Type B pancreatic cell (in vitro differentiated cells): ENCODE measurements at regions not wholly inside any gene's neighbourhood (a gene's known extent, or its start where the extent isn't known, plus 50 kb on each side); places are given as distances from the start of the nearest gene placed in this dataset.

Experiments
- DNase-seq: peaks from one replicate; pipeline ENCODE4 v3.0.0; 2021; ENCODE audit warnings: mixed read lengths; ENCODE audit not compliant: unreplicated experiment; ENCODE audit errors: extremely low spot score
- H3K27ac Mint-ChIP-seq: 2 replicates; pipeline ENCODE4 v1.8.0; 2021; ENCODE audit warnings: mild to moderate bottlenecking, mixed read lengths
- H3K27me3 Mint-ChIP-seq: 2 replicates; pipeline ENCODE4 v1.8.0; 2021; ENCODE audit warnings: mixed read lengths
- H3K36me3 Mint-ChIP-seq: 2 replicates; pipeline ENCODE4 v1.8.0; 2021; ENCODE audit warnings: mixed read lengths
- H3K4me1 Mint-ChIP-seq: one replicate; pipeline ENCODE4 v1.8.0; 2021; ENCODE audit warnings: mixed read lengths; ENCODE audit not compliant: unreplicated experiment
- H3K4me3 Mint-ChIP-seq: 2 replicates; pipeline ENCODE4 v1.8.0; 2021; ENCODE audit warnings: mild to moderate bottlenecking, mixed read lengths
- H3K9me3 Mint-ChIP-seq: 2 replicates; pipeline ENCODE4 v1.8.0; 2021; ENCODE audit warnings: mixed read lengths
- CTCF ChIP-seq: fragments of 200-600 bp; sonication (generic); conservative IDR thresholded peaks from 2 replicates; pipeline ENCODE4 v1.5.0; 2021; ENCODE audit warnings: antibody characterized with exemption, mild to moderate bottlenecking

DNA sequence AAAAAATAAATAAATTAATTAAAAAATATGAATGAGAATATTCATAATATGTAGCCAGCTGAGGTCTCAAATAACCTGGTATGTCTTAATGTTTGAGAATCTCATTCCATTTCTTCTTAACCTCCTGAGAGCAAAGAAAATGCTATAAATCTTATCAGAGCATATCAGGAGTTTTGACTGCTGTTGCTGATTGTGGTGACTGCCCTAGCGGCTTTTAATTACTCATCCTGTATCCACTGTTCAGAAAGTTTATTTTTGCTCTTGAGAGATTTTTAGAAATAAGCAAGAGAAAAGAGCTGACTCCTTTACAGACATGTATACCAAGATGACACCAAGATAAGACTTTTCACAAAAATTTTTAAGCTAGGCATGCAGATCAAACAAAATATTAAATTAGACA, 454.8 kb upstream of the CBLB start:
- no peaks in the 10 kb centered on the region for H3K27me3 Mint-ChIP-seq
- no peaks in the 10 kb centered on the region for H3K36me3 Mint-ChIP-seq
- H3K4me1 Mint-ChIP-seq: no peaks in the 10 kb centered on the region
- H3K9me3 Mint-ChIP-seq: peaks cover 10% of the 10 kb centered on the region
- DNase-seq: no peak
- no peak for TF ChIP-seq CTCF
- H3K4me3 Mint-ChIP-seq: no peak overlapping the region
- no peak overlapping the region for H3K27ac Mint-ChIP-seq

- DNase-seq: no peak
- no peaks in the 10 kb centered on the region for H3K27me3 Mint-ChIP-seq
- no peaks in the 10 kb centered on the region for H3K4me1 Mint-ChIP-seq
- H3K36me3 Mint-ChIP-seq: no peaks in the 10 kb centered on the region
- peaks cover 10% of the 10 kb centered on the region for H3K9me3 Mint-ChIP-seq
- no peak for TF ChIP-seq CTCF
- no peak overlapping the region for H3K4me3 Mint-ChIP-seq
- no peak overlapping the region for H3K27ac Mint-ChIP-seq
Observed at GRCh38 chr3:106326941-106327695, 458.3 kb upstream of the CBLB start.

GRCh38 chr3:106327696-106328025, 458.8 kb upstream of the CBLB start:
- DNase-seq: no peak
- Mint-ChIP-seq H3K9me3 (peaks cover 6% of the 10 kb centered on the region), H3K27me3 (no peaks in the 10 kb centered on the region), H3K27ac (no peak overlapping the region), H3K4me3 (no peak overlapping the region), H3K4me1 (no peaks in the 10 kb centered on the region), H3K36me3 (no peaks in the 10 kb centered on the region)
- TF ChIP-seq CTCF: no peak

GRCh38 chr3:106328224-106328623, 459.4 kb upstream of the CBLB start:
- Mint-ChIP-seq H3K36me3 (no peaks in the 10 kb centered on the region), H3K27ac (no peak overlapping the region), H3K4me3 (no peak overlapping the region), H3K27me3 (no peaks in the 10 kb centered on the region), H3K9me3 (peaks cover 6% of the 10 kb centered on the region), H3K4me1 (no peaks in the 10 kb centered on the region)
- no peak for DNase-seq
- no peak for TF ChIP-seq CTCF

DNA sequence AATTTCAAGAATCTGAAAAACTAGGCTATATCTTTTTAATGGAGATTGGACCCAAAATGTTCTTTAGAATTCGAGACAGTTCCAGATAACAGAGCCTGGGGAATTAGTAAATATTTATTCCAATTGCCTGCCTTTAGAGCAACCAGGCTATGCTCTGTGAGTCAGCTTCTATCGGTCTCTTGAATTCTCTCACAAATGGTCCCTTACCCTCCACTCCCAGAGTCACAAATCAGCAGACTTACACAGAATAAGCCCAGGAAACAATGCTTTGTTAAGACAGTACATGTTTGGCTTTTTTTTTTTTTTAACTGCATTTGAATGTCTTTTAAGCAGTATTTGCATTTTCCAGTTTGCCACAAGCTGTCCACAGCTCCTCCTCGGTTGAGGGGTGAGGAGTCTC, 460.7 kb upstream of the CBLB start:
- Mint-ChIP-seq H3K27me3 (no peaks in the 10 kb centered on the region), H3K27ac (no peak overlapping the region), H3K36me3 (no peaks in the 10 kb centered on the region), H3K4me3 (no peak overlapping the region), H3K4me1 (no peaks in the 10 kb centered on the region), H3K9me3 (no peaks in the 10 kb centered on the region)
- no peak for TF ChIP-seq CTCF
- DNase-seq: no peak

- Mint-ChIP-seq H3K4me1 (no peaks in the 10 kb centered on the region), H3K4me3 (no peak overlapping the region), H3K27ac (no peak overlapping the region), H3K27me3 (no peaks in the 10 kb centered on the region), H3K36me3 (no peaks in the 10 kb centered on the region), H3K9me3 (peaks cover 5% of the 10 kb centered on the region)
- DNase-seq: no peak
- no peak for TF ChIP-seq CTCF
Observed at GRCh38 chr3:106331636-106332035, 462.8 kb upstream of the CBLB start.
